HG03520 (cell line): ENCODE measurements at regions not wholly inside any gene's neighbourhood (a gene's known extent, or its start where the extent isn't known, plus 50 kb on each side); places are given as distances from the start of the nearest gene placed in this dataset.
"Not testable (repeated sequence)": the region's sequence is repeated elsewhere in the genome, so short reads cannot be mapped to it uniquely, and the experiment has no call there.

Experiments used
- ATAC-seq: cut with Tn5 transposase; IDR thresholded peaks from one replicate; pipeline ENCODE4 v1.9.1; 2021; ENCODE audit warnings: mild to moderate bottlenecking, moderate library complexity; ENCODE audit not compliant: unreplicated experiment

- ATAC-seq: no peak
Observed at GRCh38 chr12:47378222-47378582, 298.4 kb upstream of the AMIGO2 start.

DNA sequence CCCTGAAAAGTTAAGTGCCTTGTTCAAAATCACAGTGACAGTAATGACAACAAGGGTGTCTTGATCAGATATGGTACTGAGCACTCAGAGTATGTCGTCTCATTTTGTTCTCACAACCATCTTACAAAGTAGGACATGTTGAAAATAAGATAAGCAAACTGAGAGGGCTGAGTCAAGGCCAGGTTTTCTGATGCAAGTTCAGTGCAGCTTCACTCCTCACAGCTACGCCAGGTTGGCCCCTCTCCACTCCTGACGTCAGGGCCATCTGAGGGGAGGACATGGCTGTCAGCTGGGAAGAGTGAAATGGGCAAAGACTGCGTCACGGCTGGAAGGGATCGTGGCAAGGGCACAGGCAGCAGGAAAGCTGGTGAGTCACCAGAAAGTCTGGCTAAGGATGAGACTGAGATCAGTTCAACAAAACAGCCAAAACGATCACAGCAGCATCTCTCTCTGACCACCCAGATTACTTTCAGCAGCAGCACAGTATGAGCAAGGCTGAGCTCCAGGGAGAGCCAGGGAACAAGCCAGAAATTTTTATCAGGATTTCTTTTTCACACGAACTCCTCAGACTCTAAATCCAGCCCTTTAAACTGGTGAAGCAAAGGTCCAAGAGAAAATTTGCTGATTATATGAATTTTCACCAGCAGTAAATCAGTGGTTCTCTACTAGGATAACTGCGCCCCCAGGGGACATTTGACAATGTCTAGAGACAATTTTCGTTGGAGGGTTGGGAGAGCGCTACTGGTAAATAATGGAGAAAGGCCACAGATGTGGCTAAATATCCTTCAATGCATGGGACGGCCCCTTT, 297.9 kb upstream of the AMIGO2 start:
- ATAC-seq: no peak

GRCh38 chr12:47376927-47377326, 297.2 kb upstream of the AMIGO2 start:
- no peak for ATAC-seq

DNA sequence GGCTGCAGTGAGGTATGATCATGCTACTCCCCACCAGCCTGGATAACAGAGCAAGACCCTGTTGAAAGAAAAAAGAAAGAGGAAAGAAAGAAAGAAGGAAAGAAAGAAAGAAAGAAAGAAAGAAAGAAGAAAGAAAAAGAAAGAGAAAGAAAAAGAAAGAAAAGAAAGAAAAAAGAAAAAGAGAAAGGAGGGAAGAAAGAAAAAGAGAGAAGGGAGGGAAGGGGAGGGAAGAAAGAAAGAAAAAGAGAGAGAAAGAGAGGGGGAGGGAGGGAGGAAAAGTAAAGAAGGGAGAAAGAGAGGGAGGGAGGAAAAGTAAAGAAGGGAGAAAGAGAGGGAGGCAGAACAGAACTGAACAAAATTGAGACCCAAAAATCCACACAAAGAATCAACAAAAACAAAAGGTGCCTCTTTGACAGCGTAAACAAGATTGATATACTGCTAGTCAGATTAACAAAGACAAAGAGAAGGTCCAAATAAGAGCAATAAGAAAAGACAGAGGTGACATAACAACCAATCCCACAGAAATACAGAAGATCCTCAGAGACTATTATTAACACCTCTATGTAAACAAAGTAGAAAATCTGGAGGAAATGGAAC, 293.9 kb upstream of the AMIGO2 start:
- no peak for ATAC-seq

GRCh38 chr12:47370421-47370820, 290.7 kb upstream of the AMIGO2 start:
- ATAC-seq: no peak

DNA sequence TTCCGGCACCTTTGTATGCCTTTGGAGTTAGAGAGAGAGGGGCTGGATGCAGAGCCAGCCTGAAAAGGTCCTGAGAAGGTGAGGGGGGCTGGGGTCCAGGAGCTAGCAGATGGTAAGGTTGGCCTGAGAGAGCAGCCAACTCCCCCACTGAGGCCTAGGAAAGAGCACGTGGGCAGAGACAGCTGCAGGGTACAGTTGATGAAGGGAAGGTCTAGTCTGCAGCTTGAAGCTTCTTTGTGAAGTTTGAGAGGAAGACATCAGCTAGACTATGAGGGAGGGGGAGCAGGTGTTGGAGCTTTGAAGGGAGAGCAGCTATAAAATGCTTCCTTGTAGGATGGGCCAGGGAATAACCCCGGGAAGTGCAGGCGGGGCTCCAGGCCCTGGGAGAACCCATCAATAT, 289.3 kb upstream of the AMIGO2 start:
- ATAC-seq: no peak

- no peak for ATAC-seq
Observed at GRCh38 chr12:47367912-47368537, 288.3 kb upstream of the AMIGO2 start.

DNA sequence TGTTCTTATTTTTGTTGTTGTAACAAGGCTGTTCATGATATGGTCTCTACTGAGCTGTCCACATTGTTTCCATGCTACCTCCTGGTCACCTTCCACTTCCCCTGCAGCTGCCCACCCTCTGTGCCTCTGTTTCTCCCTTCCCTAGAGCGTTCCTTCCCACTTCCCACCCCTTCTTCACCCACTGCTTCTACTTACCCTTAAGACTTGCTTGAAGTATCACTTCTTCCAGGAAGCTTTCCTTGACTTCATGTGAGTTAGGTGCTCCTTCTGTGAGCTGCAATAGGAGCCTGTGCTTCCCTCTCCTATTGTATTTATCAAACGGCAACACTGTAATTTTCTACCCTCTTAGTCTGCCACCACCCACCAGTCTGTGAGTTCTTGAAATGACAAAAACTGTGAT, 286.8 kb upstream of the AMIGO2 start:
- no peak for ATAC-seq

DNA sequence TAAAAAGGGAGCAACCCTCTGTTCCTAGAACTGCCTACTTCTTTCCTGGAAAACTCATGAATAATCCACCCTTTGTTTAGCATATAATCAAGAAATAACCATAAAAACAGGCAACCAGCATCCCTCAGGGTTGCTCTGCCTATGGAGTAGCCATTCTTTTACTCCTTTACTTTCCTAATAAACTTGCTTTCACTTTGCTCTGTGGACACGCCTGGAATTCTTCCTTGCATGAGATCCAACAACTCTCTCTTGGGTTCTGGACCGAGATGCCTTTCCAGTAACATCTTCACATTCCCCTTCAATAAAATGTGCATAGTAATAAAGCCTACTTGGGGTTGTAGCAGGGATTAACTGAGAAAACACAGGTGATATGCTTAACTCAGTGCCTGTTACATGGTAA, 286.4 kb upstream of the AMIGO2 start:
- no peak for ATAC-seq

- ATAC-seq: not testable (repeated sequence)
Observed at GRCh38 chr12:47365443-47366076, 285.8 kb upstream of the AMIGO2 start.

DNA sequence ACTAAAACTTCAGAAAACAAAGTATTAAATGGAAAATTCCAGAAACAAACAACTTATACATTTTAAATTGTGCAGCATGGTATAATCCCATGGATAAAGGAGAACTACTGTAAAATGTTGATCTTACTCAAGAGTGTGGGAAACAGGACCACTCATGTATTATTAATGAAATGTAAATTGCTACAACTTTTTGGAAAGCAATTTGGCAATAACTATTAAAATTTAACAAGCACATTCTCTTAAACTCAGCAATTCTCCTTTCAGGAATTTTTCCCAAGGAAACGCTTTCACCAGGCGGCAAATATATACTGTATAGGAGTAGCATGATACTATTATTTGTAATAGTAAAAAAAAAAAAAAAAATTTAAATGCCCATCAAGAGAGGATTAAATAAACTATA, 284.5 kb upstream of the AMIGO2 start:
- no peak for ATAC-seq

- ATAC-seq: no peak
Observed at GRCh38 chr12:47362126-47362705, 282.5 kb upstream of the AMIGO2 start.

DNA sequence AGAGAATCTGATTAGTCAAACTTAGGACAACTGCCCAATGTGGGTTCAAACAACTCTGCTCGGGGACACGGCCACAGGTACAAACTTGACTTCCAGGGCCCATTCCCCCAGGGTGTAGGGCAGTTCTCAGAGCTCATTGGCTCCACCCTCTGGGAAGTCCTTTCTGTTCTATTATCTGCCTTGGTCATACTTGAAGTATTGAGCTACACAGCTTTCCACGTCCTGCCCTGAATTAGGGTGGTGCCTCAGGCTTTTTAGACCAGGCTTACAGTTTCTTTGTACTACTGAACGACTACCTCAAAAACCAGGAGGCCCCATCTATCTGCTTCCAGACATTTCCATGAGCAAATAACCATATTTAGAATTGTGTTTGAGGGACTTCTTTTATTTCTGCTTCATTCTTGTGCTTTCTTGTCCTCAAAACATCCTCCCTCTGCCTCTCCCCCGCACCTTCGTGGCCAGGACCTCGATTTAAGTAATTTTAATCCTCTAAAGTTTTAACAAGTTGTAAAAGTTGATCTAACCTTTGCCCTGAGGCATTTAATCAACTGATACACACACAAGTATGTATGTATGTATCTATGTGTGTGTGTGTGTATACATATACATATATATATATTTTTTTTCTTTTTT, 281.7 kb upstream of the AMIGO2 start:
- peak; percentile 59 for ATAC-seq

DNA sequence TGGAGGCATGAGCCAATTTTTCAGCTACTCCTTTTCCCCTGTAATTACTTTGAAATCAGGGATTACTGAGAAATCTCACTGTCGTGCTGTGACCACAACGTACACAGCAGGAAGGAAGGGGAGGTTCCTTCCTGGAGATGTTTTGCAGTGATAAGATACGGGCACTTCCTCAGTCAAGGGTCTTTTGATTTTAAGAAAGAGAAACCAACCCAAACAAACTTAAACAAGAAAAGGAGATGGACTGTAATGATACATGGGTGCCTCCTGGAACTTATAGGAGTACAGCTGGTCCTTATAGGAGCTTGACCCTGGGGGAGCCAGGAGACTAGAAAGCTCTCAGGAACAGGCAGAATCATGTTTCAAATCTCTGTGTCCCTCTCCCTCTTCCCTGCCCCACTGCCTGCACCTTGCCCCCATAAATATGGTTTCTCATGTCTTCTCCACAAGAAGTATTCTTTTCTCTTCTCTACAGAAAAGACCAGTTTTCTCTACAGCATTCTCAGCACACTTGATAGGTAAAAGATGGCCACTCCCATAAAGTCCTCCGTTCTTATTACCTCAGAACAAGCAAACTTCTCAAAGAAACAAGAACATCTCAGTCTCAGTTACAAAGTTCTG, 281.1 kb upstream of the AMIGO2 start:
- peak; percentile 26 for ATAC-seq

DNA sequence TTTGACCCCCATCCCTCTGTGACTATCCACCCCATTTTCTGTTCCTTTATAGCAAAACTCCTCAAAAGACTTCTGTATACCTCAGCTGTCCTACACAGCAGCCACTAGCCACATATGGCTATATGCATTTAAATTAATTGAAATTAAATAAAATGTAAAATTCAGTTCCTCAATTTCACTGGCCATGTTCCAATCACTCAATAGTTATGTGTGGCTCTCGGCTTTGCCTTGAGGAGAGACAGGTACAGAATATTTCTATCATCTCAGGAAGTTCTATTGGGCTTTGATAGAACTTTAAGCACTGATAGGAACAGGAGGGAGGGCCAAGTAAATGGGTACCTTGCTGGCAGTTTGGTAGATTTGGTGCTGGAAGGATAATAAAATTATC, 280.3 kb upstream of the AMIGO2 start:
- ATAC-seq: no peak

DNA sequence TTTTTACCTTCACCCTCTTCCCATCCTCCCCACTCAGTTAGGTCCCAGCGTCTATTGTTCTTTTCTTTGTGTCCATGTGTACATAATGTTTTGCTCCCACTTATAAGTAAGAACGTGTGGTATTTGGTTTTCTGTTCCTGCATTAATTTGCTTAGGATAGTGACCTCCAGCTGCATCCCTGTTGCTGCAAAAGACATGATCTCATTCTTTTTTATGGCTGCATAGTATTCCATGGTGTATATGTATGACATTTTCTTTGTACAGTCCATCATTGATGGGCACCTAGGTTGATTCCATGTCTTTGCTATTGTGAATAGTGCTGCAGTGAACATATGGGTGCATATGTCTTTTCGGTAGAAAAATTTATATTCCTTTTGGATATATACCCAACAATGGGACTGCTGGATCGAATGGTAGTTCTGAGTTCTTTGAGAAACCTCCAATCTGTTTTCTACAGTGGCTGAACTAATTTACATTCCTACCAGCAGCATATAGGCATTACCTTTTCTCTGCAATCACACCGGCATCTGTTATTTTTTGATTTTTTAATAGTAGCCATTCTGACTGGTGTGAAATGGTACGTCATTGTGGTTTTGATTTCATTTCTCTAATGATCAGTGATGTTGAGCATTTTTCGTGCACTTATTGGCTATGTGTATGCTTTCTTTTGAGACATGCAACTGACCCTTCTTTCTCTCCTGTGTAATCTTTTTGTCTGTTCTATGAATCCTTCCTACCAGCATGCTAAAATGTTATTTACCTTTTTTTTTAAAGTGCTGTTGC, 279.7 kb upstream of the AMIGO2 start:
- ATAC-seq: no peak

GRCh38 chr12:47357006-47357405, 277.2 kb upstream of the AMIGO2 start:
- ATAC-seq: not testable (repeated sequence)

DNA sequence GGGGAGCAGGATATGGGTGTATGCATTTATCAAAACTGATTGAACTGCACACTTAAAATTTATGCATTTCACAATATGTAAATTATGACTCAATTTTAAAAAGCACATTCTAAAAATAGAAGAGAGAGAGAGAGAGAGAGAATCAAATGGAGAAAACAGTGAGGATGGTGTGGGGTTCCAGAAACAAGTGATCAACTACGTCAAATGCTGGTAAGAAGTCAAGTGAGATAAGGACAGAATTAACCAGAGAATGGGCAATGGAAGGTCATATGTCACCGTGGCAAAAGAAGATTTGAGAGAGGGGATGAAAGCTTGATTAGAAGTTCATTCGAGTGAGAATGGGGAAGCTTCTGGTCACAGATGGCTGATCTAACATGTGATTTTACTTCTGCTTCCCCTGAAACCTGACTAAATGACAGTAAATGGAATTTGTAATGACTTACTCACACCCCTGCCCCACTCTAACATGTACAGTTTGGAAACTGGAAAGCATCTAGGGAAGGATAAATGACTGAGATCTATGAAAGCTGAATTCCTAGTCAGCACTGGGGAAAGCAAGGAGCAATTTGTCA, 276.5 kb upstream of the AMIGO2 start:
- peak; percentile 54 for ATAC-seq

GRCh38 chr12:47353508-47353907, 273.7 kb upstream of the AMIGO2 start:
- ATAC-seq: no peak
